SK-N-SH (cell line): ENCODE measurements at regions not wholly inside any gene's neighbourhood (a gene's known extent, or its start where the extent isn't known, plus 50 kb on each side); places are given as distances from the start of the nearest gene placed in this dataset.

Experiments
- CTCF ChIA-PET: fragments of 300-600, 350-600 bp; formaldehyde crosslinking; extraction: SDS; loops from one replicate; lab custom pipeline; 2021; lab: Yijun Ruan, JAX
- POLR2A ChIA-PET: fragments of 350-600 bp; sonication (Branson Sonifier 250); formaldehyde crosslinking; extraction: SDS; loops from one replicate; lab custom pipeline; 2020; ENCODE audit warnings: antibody characterized with exemption, inconsistent platforms; lab: Yijun Ruan, JAX
- DNase-seq: peaks from one replicate; pipeline ENCODE4 v3.0.0; 2012
- H2AFZ ChIP-seq: fragments of 200-600 bp; sonication (generic); 2 replicates; pipeline ENCODE4 v1.8.1; 2016; ENCODE audit warnings: antibody characterized with exemption, mild to moderate bottlenecking, low read depth
- H3F3A ChIP-seq: fragments of 200-600 bp; sonication (generic); replicated peaks from 2 replicates; pipeline ENCODE3; 2016; ENCODE audit warnings: antibody characterized with exemption, mild to moderate bottlenecking; ENCODE audit not compliant: insufficient read depth
- H3K27ac ChIP-seq, 2 experiments: fragments of 200-500 bp in 1 of 2; fragments of 200-600 bp in 1 of 2; sonication (Bioruptor generic) in 1 of 2; sonication (generic), shearing (Covaris generic) in 1 of 2; 2 replicates each; pipeline versions ENCODE4 v1.5.1 to v1.6.1; 2014 to 2016; ENCODE audit warnings: low read depth in 2 of 2, inconsistent platforms in 1 of 2, low read length in 1 of 2, mild to moderate bottlenecking in 1 of 2, mixed read lengths in 1 of 2
- H3K27me3 ChIP-seq: fragments of 200-600 bp; sonication (generic), shearing (Covaris generic); 2 replicates; pipeline ENCODE4 v1.6.1; 2016; ENCODE audit warnings: mixed run types; ENCODE audit not compliant: insufficient read depth
- H3K36me3 ChIP-seq, 2 experiments: fragments of 200-500 bp in 1 of 2; fragments of 200-600 bp in 1 of 2; sonication (Bioruptor generic) in 1 of 2; sonication (generic) in 1 of 2; replicated peaks in 1 of 2; 2 replicates each; pipeline versions ENCODE3 to v1.5.1; 2014 to 2016; ENCODE audit warnings: low read length in 1 of 2, mild to moderate bottlenecking in 1 of 2; ENCODE audit not compliant: insufficient read depth in 2 of 2, control insufficient read depth in 1 of 2
- H3K4me1 ChIP-seq, 2 experiments: fragments of 200-500 bp in 1 of 2; fragments of 200-600 bp in 1 of 2; sonication (Bioruptor generic) in 1 of 2; sonication (generic), shearing (Covaris generic) in 1 of 2; 2 replicates each; pipeline versions ENCODE4 v1.5.1 to v1.6.1; 2014 to 2016; ENCODE audit warnings: low read depth in 1 of 2, low read length in 1 of 2, mixed run types in 1 of 2; ENCODE audit not compliant: insufficient read depth in 2 of 2, control insufficient read depth in 1 of 2
- H3K4me2 ChIP-seq: fragments of 200-600 bp; sonication (generic), shearing (Covaris generic); 2 replicates; pipeline ENCODE4 v1.6.1; 2017; ENCODE audit warnings: mixed run types
- H3K4me3 ChIP-seq, 2 experiments: fragments of 200-500 bp in 1 of 2; fragments of 200-600 bp in 1 of 2; sonication (Bioruptor generic) in 1 of 2; sonication (generic), shearing (Covaris generic) in 1 of 2; 2 replicates each; pipeline versions ENCODE4 v1.5.1 to v1.8.1; 2014 to 2016; ENCODE audit warnings: low read depth in 2 of 2, inconsistent platforms in 1 of 2, low read length in 1 of 2, mild to moderate bottlenecking in 1 of 2, mixed read lengths in 1 of 2, moderate library complexity in 1 of 2
- H3K79me2 ChIP-seq: fragments of 200-600 bp; sonication (generic); 2 replicates; pipeline ENCODE4 v1.8.1; 2017; ENCODE audit warnings: mild to moderate bottlenecking; ENCODE audit not compliant: insufficient read depth
- H3K9ac ChIP-seq: fragments of 200-600 bp; sonication (generic); 2 replicates; pipeline ENCODE4 v1.6.1; 2017; ENCODE audit warnings: mixed run types
- H3K9me2 ChIP-seq: fragments of 200-600 bp; sonication (generic); 2 replicates; pipeline ENCODE4 v1.6.1; 2017; ENCODE audit warnings: mixed run types
- H3K9me3 ChIP-seq: fragments of 200-600 bp; sonication (generic); 2 replicates; pipeline ENCODE4 v1.6.1; 2017; ENCODE audit warnings: mixed run types, mild to moderate bottlenecking, moderate library complexity
- H4K20me1 ChIP-seq: fragments of 200-600 bp; sonication (generic); 2 replicates; pipeline ENCODE4 v1.6.1; 2017; ENCODE audit warnings: mild to moderate bottlenecking, mixed run types; ENCODE audit not compliant: insufficient read depth
- FOXJ3 ChIP-seq: sonication (generic); formaldehyde crosslinking; IDR thresholded peaks from 2 replicates; pipeline ENCODE4 v1.5.1; 2020; ENCODE audit warnings: mild to moderate bottlenecking, missing genetic modification reagents
- NFIC ChIP-seq: IDR thresholded peaks from 2 replicates; pipeline ENCODE4 v1.4.0; 2012; ENCODE audit warnings: borderline replicate concordance
- RCOR1 ChIP-seq: fragments of 150-350 bp; IDR thresholded peaks from 2 replicates; pipeline ENCODE4 v1.6.1; 2017; ENCODE audit warnings: antibody characterized with exemption, low read length
- TEAD4 ChIP-seq: IDR thresholded peaks from 2 replicates; pipeline ENCODE4 v1.4.0; 2012; ENCODE audit warnings: mild to moderate bottlenecking, borderline replicate concordance; ENCODE audit not compliant: insufficient read depth
- whole genome bisulfite sequencing: methylation state at CpG from one replicate; pipeline ENCODE4 v1.1.6; 2017; ENCODE audit warnings: low lambda C conversion rate; 5-methylcytosine and 5-hydroxymethylcytosine counted together
- TF ChIP-seq, protein P1 (sequence below): fragments of 150-350 bp; IDR thresholded peaks from 2 replicates; pipeline ENCODE4 v1.6.1; 2017; ENCODE audit warnings: antibody characterized with exemption, low read length, low read depth, borderline replicate concordance
- TF ChIP-seq, protein P2 (sequence below): fragments of 200-600 bp; sonication (generic); IDR thresholded peaks from 2 replicates; pipeline ENCODE4 v1.6.1; 2017; ENCODE audit warnings: antibody characterized with exemption, mild to moderate bottlenecking, moderate library complexity
- TF ChIP-seq, protein P3 (sequence below): fragments of 150-350 bp; IDR thresholded peaks from 2 replicates; pipeline ENCODE4 v1.6.1; 2016; ENCODE audit warnings: mild to moderate bottlenecking, low read depth, low read length
- TF ChIP-seq, protein P4 (sequence below): IDR thresholded peaks from 2 replicates; pipeline ENCODE4 v1.4.0; 2012; ENCODE audit warnings: low read depth

DNA sequence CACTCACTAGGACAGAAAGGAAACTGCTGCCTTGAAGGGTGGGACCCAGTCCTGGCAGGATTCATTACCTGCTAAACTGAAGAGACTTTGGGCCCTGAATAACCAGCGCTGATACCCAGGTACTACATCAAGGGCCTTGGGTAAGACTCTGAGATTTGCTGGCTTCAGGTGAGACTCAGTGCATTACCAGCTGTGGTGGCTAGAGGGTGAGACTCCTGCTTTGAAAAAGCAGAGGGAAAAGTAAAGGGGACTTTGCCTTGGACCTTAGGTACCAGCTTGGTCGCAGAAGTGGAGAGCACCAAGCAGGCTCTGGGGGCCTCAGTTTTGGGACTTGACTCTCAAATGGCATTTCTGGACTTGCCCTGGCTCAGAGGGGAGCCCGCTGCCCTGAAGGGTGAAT lies 673.3 kb downstream of the NXPH1 start:
- Histone ChIP-seq H3K27me3 (no peaks in the 10 kb centered on the region), H3K9ac (no peak overlapping the region), H3K36me3 (no peaks in the 10 kb centered on the region), H3K9me2 (peaks cover 5% of the 10 kb centered on the region; the same call in 1 of the 2 replicates), H3K4me2 (no peak overlapping the region), H3K27ac (no peak overlapping the region), H3K4me3 (no peak overlapping the region), H3K79me2 (no peaks in the 10 kb centered on the region), H2AFZ (no peak overlapping the region), H4K20me1 (no peaks in the 10 kb centered on the region)
- 25% methylated on average over 3 of the region's 3 CpGs for WGBS
- CTCF ChIA-PET: interaction anchor here (0.8 to 1.1 kb wide), 2 partner anchors 12 to 689 kb away, joined by 3 read pairs; no protein-coding TSS in a partner anchor
- DNase-seq: no peak
- TF ChIP-seq, protein P1, sequence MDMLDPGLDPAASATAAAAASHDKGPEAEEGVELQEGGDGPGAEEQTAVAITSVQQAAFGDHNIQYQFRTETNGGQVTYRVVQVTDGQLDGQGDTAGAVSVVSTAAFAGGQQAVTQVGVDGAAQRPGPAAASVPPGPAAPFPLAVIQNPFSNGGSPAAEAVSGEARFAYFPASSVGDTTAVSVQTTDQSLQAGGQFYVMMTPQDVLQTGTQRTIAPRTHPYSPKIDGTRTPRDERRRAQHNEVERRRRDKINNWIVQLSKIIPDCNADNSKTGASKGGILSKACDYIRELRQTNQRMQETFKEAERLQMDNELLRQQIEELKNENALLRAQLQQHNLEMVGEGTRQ: no peak
- TF ChIP-seq, protein P2, sequence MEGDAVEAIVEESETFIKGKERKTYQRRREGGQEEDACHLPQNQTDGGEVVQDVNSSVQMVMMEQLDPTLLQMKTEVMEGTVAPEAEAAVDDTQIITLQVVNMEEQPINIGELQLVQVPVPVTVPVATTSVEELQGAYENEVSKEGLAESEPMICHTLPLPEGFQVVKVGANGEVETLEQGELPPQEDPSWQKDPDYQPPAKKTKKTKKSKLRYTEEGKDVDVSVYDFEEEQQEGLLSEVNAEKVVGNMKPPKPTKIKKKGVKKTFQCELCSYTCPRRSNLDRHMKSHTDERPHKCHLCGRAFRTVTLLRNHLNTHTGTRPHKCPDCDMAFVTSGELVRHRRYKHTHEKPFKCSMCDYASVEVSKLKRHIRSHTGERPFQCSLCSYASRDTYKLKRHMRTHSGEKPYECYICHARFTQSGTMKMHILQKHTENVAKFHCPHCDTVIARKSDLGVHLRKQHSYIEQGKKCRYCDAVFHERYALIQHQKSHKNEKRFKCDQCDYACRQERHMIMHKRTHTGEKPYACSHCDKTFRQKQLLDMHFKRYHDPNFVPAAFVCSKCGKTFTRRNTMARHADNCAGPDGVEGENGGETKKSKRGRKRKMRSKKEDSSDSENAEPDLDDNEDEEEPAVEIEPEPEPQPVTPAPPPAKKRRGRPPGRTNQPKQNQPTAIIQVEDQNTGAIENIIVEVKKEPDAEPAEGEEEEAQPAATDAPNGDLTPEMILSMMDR: no peak
- no peak for TF ChIP-seq NFIC
- TF ChIP-seq, protein P3, sequence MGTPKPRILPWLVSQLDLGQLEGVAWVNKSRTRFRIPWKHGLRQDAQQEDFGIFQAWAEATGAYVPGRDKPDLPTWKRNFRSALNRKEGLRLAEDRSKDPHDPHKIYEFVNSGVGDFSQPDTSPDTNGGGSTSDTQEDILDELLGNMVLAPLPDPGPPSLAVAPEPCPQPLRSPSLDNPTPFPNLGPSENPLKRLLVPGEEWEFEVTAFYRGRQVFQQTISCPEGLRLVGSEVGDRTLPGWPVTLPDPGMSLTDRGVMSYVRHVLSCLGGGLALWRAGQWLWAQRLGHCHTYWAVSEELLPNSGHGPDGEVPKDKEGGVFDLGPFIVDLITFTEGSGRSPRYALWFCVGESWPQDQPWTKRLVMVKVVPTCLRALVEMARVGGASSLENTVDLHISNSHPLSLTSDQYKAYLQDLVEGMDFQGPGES: no peak
- TF ChIP-seq, protein P4, sequence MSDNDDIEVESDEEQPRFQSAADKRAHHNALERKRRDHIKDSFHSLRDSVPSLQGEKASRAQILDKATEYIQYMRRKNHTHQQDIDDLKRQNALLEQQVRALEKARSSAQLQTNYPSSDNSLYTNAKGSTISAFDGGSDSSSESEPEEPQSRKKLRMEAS: no peak
- TF ChIP-seq, all 33 proteins: peak for 0
- H3F3A ChIP-seq: no peaks in the 10 kb centered on the region
- POLR2A ChIA-PET: no interaction called here
- H3K4me1 ChIP-seq: no peaks in the 10 kb centered on the region; a peak in 1 of 4 replicates
- peaks cover 33% of the 10 kb centered on the region; the same call in 1 of the 2 replicates for H3K9me3 ChIP-seq

DNA sequence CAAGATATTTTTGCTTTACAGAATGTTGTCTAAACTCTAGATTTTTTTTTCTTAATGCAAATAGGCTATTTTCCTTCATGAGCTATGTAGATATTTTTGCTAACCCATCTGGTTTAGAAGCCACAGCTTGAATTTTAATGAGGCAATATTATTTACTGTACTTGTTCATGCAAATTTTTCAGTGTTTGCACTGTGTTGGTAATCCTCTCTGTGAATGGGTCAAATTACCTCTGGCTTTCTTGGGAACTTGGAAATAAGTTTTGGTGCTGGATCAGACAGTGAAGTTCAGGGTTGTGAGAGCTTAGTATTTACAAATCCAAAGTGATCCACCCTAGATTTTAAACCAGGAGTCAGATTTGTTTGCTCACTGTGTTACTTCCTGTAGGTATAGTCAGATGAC lies 686.9 kb downstream of the NXPH1 start:
- H4K20me1 ChIP-seq: no peaks in the 10 kb centered on the region
- no peak overlapping the region for H3K27ac ChIP-seq
- no peaks in the 10 kb centered on the region for H3K27me3 ChIP-seq
- no peaks in the 10 kb centered on the region for H3K36me3 ChIP-seq
- ChIA-PET POLR2A (no interaction called here), CTCF (interaction anchor here (0.7 to 1.4 kb wide), 3 partner anchors 21 to 1011 kb away, joined by 3 read pairs; no protein-coding TSS in a partner anchor)
- no peak overlapping the region for H3K4me3 ChIP-seq
- H3K9me3 ChIP-seq: peaks cover 9% of the 10 kb centered on the region; the same call in 1 of the 2 replicates
- no peak overlapping the region for H2AFZ ChIP-seq
- no peak for DNase-seq
- TF ChIP-seq FOXJ3 (CRISPR knock-in tag): no peak
- no peak for TF ChIP-seq TEAD4
- TF ChIP-seq RCOR1: no peak
- H3K79me2 ChIP-seq: no peaks in the 10 kb centered on the region
- no peaks in the 10 kb centered on the region for H3F3A ChIP-seq
- H3K9me2 ChIP-seq: no peaks in the 10 kb centered on the region
- no peak overlapping the region for H3K4me2 ChIP-seq
- H3K9ac ChIP-seq: no peak overlapping the region
- H3K4me1 ChIP-seq: no peaks in the 10 kb centered on the region; a peak in 1 of 4 replicates
